HG02938 (cell line): ENCODE measurements at regions not wholly inside any gene's neighbourhood (a gene's known extent, or its start where the extent isn't known, plus 50 kb on each side); places are given as distances from the start of the nearest gene placed in this dataset.

Source experiments
- ATAC-seq: cut with Tn5 transposase; IDR thresholded peaks from one replicate; pipeline ENCODE4 v1.9.1; 2021; ENCODE audit warnings: mild to moderate bottlenecking, moderate library complexity; ENCODE audit not compliant: unreplicated experiment

- ATAC-seq = no peak
These were observed 70.4 kb upstream of the CDH19 start for GRCh38 chr18:66674286-66674685.

- no peak for ATAC-seq
These were observed 64.8 kb upstream of the CDH19 start for GRCh38 chr18:66668706-66669105.

- no peak for ATAC-seq
These were observed 58.7 kb upstream of the CDH19 start for GRCh38 chr18:66662632-66663031.

- no peak for ATAC-seq
These were observed 51.5 kb upstream of the CDH19 start for GRCh38 chr18:66655407-66655806.
